Upper lobe of left lung (tissue), 6 donors: ENCODE measurements at regions not wholly inside any gene's neighbourhood (a gene's known extent, or its start where the extent isn't known, plus 50 kb on each side); places are given as distances from the start of the nearest gene placed in this dataset.

Experiments
- ATAC-seq, 2 donors: fragments of 200-7000 bp; cut with Tn5 transposase; one replicate each; pipeline ENCODE4 v1.9.1; 2022; ENCODE audit warnings: mild to moderate bottlenecking in 2 of 2, moderate library complexity in 2 of 2; ENCODE audit not compliant: low FRiP score in 2 of 2
- DNase-seq, 2 donors: peaks; one replicate each; pipeline ENCODE4 v3.0.0-alpha.2; 2019 to 2020
- H3K27ac ChIP-seq, 4 donors: fragments of 200-600 bp; sonication (generic); one replicate each; pipeline ENCODE4 v1.5.1; 2016 to 2019
- H3K27me3 ChIP-seq, 4 donors: fragments of 200-600 bp; sonication (generic); one replicate each; pipeline ENCODE4 v1.5.1; 2017 to 2019
- H3K36me3 ChIP-seq, 4 donors: fragments of 200-600 bp; sonication (generic); one replicate each; pipeline ENCODE4 v1.5.1; 2016 to 2019
- H3K4me1 ChIP-seq, 4 donors: fragments of 200-600 bp; sonication (generic); one replicate each; pipeline ENCODE4 v1.5.1; 2018 to 2019
- H3K4me3 ChIP-seq, 4 donors: fragments of 200-600 bp; sonication (generic); one replicate each; pipeline ENCODE4 v1.5.1; 2017 to 2019; ENCODE audit warnings: mild to moderate bottlenecking in 2 of 4, moderate library complexity in 1 of 4
- H3K9me3 ChIP-seq, 4 donors: fragments of 200-600 bp; sonication (generic); one replicate each; pipeline ENCODE4 v1.5.1; 2018 to 2019
- EP300 ChIP-seq, 4 donors: sonication (generic); formaldehyde crosslinking; IDR thresholded peaks; one replicate each; pipeline ENCODE4 v1.5.1; 2017; ENCODE audit warnings: antibody characterized with exemption in 4 of 4, control low read depth in 2 of 4
- POLR2A ChIP-seq, 4 donors: fragments of 450-650 bp; IDR thresholded peaks; one replicate each; pipeline ENCODE4 v1.5.1; 2016 to 2017; ENCODE audit warnings: antibody characterized with exemption in 4 of 4, mild to moderate bottlenecking in 2 of 4
- POLR2AphosphoS5 ChIP-seq, 2 donors: sonication (generic); formaldehyde crosslinking; IDR thresholded peaks; one replicate each; pipeline ENCODE4 v1.5.1; 2017; ENCODE audit warnings: antibody characterized with exemption in 2 of 2
- WGBS, 2 donors: methylation state at CpG; one replicate each; pipeline ENCODE4 v1.1.5; 2017 to 2018; 5-methylcytosine and 5-hydroxymethylcytosine counted together
- TF ChIP-seq, protein P1 (sequence below), 6 experiments: fragments of 450-650 bp in 4 of 6; fragments of 200-600 bp in 2 of 6; sonication (generic) in 2 of 6; IDR thresholded peaks; one replicate each; pipeline ENCODE4 v1.5.1; 2016 to 2019; ENCODE audit warnings: antibody characterized with exemption in 6 of 6
- donor health status: DM: no; HTN: no; CAD: no; lungs with moderate emphysema.
- donor health status: DM: no; HTN: yes; CAD: no; lungs with severe emphysema.

DNA sequence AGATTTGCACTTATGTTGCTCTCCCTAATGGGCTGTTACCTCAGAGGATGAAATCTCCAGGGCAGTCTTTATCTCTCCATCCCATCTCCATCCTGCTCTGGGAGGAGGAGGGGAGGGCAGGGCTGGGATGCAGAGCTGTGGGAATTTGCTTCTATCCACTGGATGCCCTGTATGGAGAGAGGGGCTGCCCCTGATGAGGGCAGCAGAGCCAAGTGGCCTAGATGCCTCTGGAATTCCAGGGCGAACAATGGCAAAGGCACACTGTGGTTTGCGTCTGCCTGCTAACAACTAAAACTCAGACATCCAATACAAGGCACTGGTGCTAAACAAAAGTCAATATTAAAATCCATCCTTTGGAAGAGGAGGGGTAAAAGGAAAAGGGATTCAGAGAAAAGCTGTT, 165.1 kb downstream of the COG6 start:
- Histone ChIP-seq H3K4me1 (no peaks in the 10 kb centered on the region), H3K4me3 (no peak overlapping the region), H3K27me3 (no peaks in the 10 kb centered on the region), H3K27ac (no peak overlapping the region), H3K9me3 (no peaks in the 10 kb centered on the region), H3K36me3 (no peaks in the 10 kb centered on the region)
- ATAC-seq (no peak), DNase-seq (no peak)
- whole genome bisulfite sequencing, 2 donors: 87 to 93% methylated on average over 2 of the region's 2 CpGs
- TF ChIP-seq POLR2AphosphoS5 (IDR thresholded peaks at IDR 0.05) (no peak), POLR2A (IDR thresholded peaks at IDR 0.05) (no peak), EP300 (IDR thresholded peaks at IDR 0.05) (no peak)
- TF ChIP-seq, protein P1, sequence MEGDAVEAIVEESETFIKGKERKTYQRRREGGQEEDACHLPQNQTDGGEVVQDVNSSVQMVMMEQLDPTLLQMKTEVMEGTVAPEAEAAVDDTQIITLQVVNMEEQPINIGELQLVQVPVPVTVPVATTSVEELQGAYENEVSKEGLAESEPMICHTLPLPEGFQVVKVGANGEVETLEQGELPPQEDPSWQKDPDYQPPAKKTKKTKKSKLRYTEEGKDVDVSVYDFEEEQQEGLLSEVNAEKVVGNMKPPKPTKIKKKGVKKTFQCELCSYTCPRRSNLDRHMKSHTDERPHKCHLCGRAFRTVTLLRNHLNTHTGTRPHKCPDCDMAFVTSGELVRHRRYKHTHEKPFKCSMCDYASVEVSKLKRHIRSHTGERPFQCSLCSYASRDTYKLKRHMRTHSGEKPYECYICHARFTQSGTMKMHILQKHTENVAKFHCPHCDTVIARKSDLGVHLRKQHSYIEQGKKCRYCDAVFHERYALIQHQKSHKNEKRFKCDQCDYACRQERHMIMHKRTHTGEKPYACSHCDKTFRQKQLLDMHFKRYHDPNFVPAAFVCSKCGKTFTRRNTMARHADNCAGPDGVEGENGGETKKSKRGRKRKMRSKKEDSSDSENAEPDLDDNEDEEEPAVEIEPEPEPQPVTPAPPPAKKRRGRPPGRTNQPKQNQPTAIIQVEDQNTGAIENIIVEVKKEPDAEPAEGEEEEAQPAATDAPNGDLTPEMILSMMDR (IDR thresholded peaks at IDR 0.05): no peak

DNA sequence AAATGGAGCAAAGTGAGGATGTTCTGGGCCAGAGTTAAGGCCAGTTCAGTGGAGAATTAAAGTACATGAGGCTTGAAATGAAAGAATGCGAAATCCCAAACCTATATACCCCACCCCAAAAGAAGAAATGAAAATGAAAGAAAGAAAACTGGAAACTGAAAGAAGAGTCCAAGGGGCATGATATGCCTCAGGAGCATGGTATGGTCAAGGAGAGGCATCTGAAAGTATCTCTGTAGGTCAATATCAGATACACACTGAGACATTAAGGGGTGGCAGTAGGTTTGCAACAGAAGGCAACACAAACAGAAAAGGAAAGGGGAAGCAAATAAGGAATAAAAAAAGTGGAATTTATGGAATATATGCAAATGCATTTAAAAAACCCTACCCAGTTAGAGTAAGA, 166.5 kb downstream of the COG6 start:
- H3K27ac ChIP-seq: no peak overlapping the region

DNA sequence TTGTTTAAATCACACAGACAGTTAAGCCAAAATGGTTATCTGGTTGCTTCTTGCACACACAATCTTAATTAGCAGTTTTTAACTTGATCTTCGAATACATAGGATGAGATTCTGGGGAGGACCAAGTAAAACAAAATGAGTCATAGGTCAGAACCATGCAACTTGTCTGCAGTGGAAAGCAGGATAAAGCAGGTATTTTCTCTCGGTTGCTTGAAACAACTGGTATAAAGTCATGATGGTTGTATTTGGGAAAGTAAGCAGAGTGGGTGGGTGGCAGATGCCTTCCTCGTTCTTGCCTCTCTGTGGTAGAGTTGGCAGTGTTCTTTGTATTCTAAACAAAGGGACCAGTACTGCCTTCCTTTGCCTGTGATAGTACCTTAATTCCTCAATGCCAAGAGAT, 167.0 kb downstream of the COG6 start:
- TF ChIP-seq POLR2AphosphoS5 (IDR thresholded peaks at IDR 0.05) (no peak), EP300 (IDR thresholded peaks at IDR 0.05) (no peak), POLR2A (IDR thresholded peaks at IDR 0.05) (no peak)
- TF ChIP-seq, protein P1 (IDR thresholded peaks at IDR 0.05): no peak
- H3K9me3 ChIP-seq: no peaks in the 10 kb centered on the region
- no peak for ATAC-seq
- no peak overlapping the region for H3K4me3 ChIP-seq
- DNase-seq: no peak
- no peaks in the 10 kb centered on the region for H3K27me3 ChIP-seq
- H3K4me1 ChIP-seq: no peaks in the 10 kb centered on the region
- 87 to 94% methylated on average over 3 of the region's 3 CpGs for WGBS, 2 donors
- no peak overlapping the region for H3K27ac ChIP-seq
- H3K36me3 ChIP-seq: no peaks in the 10 kb centered on the region

More for the DNA sequence above, 166.5 kb downstream of the COG6 start:
- TF ChIP-seq POLR2A (IDR thresholded peaks at IDR 0.05) (no peak), POLR2AphosphoS5 (IDR thresholded peaks at IDR 0.05) (no peak), EP300 (IDR thresholded peaks at IDR 0.05) (no peak)
- TF ChIP-seq, protein P1 (IDR thresholded peaks at IDR 0.05): no peak
- Histone ChIP-seq H3K36me3 (no peaks in the 10 kb centered on the region), H3K9me3 (no peaks in the 10 kb centered on the region), H3K4me3 (no peak overlapping the region), H3K27me3 (no peaks in the 10 kb centered on the region), H3K4me1 (no peaks in the 10 kb centered on the region)
- ATAC-seq (no peak), DNase-seq (no peak)
- 88 to 100% methylated on average over 1 of the region's 1 CpG for WGBS, 2 donors

DNA sequence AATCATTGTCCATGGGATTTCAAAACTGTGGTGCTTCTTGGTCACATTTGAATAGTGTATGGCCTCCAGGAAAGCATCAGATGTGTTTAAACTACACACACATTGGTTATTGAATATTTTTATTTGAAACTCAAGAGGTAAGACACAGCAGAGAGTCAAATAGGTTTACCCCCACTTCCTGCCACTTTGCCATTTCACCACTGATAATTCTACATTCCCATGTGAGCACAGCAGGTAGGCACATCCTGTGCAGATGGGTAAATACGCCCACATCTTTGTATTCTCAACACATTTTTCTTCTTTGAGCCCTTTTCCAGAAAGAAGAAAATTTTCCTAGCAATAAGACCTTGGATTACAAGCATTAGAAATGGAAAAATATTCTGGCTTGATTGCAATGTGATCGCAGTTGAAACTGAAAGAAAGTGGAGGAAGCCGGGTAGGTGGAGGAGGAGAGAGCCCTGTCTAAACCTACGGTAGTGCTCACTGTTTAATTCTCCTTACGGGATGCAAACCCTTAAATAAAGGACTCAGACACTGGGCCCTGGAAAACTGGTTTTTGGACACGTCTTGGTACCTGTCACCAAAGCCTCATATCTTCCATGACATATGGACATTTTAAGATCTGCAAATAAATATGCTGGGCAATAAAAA, 167.7 kb downstream of the COG6 start:
- DNase-seq (no peak), ATAC-seq (no peak)
- Histone ChIP-seq H3K9me3 (no peaks in the 10 kb centered on the region), H3K4me1 (no peaks in the 10 kb centered on the region), H3K4me3 (no peak overlapping the region), H3K27ac (no peak overlapping the region), H3K36me3 (no peaks in the 10 kb centered on the region), H3K27me3 (no peaks in the 10 kb centered on the region)
- no peak for TF ChIP-seq EP300 (IDR thresholded peaks at IDR 0.05)
- TF ChIP-seq, protein P1 (IDR thresholded peaks at IDR 0.05): no peak
- no peak for TF ChIP-seq POLR2A (IDR thresholded peaks at IDR 0.05)
- no peak for TF ChIP-seq POLR2AphosphoS5 (IDR thresholded peaks at IDR 0.05)
- WGBS, 2 donors: 88 to 91% methylated on average over 6 of the region's 6 CpGs

DNA sequence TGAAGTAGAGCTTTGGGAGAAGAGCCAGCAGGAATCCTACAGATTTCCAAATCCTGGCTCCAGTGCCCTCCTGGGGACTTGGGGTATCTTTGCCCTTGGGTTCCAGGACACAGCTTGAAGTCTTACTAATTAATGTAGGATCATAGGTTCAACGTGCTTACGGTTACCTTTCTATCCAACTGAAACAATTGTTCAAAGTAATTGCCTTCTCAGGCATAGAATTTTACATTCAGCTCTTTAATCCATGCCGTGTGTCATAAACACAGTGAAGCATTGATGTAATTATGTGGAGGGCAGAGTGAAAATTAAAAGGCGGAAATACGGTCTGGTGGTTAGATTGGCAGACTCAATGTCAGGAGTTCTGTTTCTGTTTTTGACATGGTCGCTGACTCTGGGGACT, 170.4 kb downstream of the COG6 start:
- Histone ChIP-seq H3K4me3 (no peak overlapping the region), H3K9me3 (no peaks in the 10 kb centered on the region), H3K27me3 (no peaks in the 10 kb centered on the region), H3K4me1 (no peaks in the 10 kb centered on the region), H3K27ac (no peak overlapping the region), H3K36me3 (no peaks in the 10 kb centered on the region)
- no peak for TF ChIP-seq POLR2A (IDR thresholded peaks at IDR 0.05)
- TF ChIP-seq POLR2AphosphoS5 (IDR thresholded peaks at IDR 0.05): no peak
- TF ChIP-seq, protein P1 (IDR thresholded peaks at IDR 0.05): no peak
- no peak for TF ChIP-seq EP300 (IDR thresholded peaks at IDR 0.05)
- no peak for DNase-seq
- WGBS, 2 donors: 94% methylated on average over 6 of the region's 6 CpGs
- ATAC-seq: no peak
